ENCODE measurements at regions not wholly inside any gene's neighbourhood (a gene's known extent, or its start where the extent isn't known, plus 50 kb on each side); places are given as distances from the start of the nearest gene placed in this dataset.

DNA sequence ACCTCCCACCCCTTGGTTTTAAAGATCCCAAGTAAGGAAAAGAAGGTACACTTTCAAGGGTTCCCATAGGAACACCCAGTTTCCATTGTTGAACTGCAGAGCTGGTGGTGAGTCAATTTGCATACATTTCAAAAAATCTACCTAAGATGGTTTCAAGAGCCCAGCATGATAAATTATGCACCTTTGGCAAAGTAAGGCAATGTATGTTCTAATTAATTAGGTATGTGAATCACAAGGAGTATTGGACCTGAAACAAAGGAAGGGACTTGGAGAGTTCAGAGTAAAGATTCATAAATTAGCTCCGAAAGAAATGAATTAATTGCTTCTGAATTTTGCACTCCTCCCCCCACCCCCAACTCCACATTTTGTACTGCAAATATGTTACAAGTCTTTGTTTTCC lies 459.7 kb downstream of the LRATD1 start:
- no peaks in the 10 kb centered on the region for H3K36me3 ChIP-seq
- no peak overlapping the region for H3K27ac ChIP-seq
- TF ChIP-seq Cebpa-rat (IDR thresholded peaks at IDR 0.05): no peak
- no peaks in the 10 kb centered on the region for H3K27me3 ChIP-seq
- no peak overlapping the region for H3K4me2 ChIP-seq
- no peaks in the 10 kb centered on the region for H3K4me1 ChIP-seq
- H3K9ac ChIP-seq: no peak overlapping the region
- no peak overlapping the region for H3K4me3 ChIP-seq
- no peaks in the 10 kb centered on the region for H3K9me3 ChIP-seq (replicated peaks in 1 of 11)
- H4K20me1 ChIP-seq: no peaks in the 10 kb centered on the region

DNA sequence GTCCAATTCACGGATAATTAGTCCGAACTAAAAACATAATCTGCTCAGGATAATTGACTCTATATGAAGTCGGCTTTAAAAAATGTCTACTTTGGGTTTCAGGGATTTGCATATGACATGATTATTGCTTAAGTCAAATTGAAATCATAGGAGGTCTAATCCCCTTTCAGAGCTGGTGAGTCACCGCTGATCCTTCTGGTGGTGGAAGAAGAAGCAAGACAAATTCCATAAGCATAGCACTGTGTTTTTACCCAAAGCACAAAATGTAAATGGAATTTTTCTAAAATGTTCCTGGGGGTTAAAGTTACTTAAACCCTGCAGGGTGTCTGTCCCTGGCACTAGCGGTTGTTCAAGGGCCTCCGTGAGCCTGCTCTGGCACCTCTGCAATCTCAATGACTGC lies 460.2 kb downstream of the LRATD1 start:
- TF ChIP-seq Cebpa-rat (IDR thresholded peaks at IDR 0.05): no peak
- Histone ChIP-seq H3K27ac (no peak overlapping the region), H3K27me3 (no peaks in the 10 kb centered on the region), H4K20me1 (no peaks in the 10 kb centered on the region), H3K36me3 (no peaks in the 10 kb centered on the region), H3K4me2 (no peak overlapping the region), H3K4me1 (no peaks in the 10 kb centered on the region), H3K9ac (no peak overlapping the region), H3K4me3 (no peak overlapping the region), H3K9me3 (replicated peaks in 1 of 11) (no peaks in the 10 kb centered on the region)

GRCh38 chr2:15094161-15094560 lies 461.6 kb downstream of the LRATD1 start:
- Histone ChIP-seq H3K9ac (no peak overlapping the region), H3K4me3 (no peak overlapping the region), H3K36me3 (no peaks in the 10 kb centered on the region), H4K20me1 (no peaks in the 10 kb centered on the region), H3K27ac (no peak overlapping the region), H3K9me3 (replicated peaks in 1 of 11) (no peaks in the 10 kb centered on the region), H3K27me3 (no peaks in the 10 kb centered on the region), H3K4me2 (no peak overlapping the region), H3K4me1 (no peaks in the 10 kb centered on the region)
- no peak for TF ChIP-seq Cebpa-rat (IDR thresholded peaks at IDR 0.05)

DNA sequence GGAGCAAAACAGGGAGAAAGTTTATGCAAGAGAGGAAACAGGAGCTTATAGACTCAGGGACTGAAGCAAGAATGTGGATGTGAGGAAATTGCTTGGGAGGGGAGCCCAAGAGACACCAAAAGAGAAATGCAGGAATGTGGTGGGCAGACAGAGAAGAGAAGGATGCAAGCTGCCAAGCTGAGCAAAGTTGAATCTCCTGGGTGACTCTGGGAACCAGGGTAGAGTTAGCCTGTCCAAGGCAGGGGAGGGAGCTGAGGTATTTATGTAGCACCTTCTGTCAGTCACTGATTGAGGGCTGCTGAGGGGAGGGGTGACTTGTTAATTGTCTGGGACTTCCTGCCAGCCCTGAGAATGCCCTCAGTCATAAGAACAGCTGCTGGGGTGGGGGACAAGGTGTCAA lies 464.3 kb downstream of the NBAS start:
- Histone ChIP-seq H3K27ac (no peak overlapping the region), H3K27me3 (no peaks in the 10 kb centered on the region), H3K9me3 (replicated peaks in 1 of 11) (no peaks in the 10 kb centered on the region), H3K4me1 (no peaks in the 10 kb centered on the region), H3K4me2 (no peak overlapping the region), H4K20me1 (no peaks in the 10 kb centered on the region), H3K9ac (no peak overlapping the region), H3K36me3 (no peaks in the 10 kb centered on the region), H3K4me3 (no peak overlapping the region)
- TF ChIP-seq Cebpa-rat (IDR thresholded peaks at IDR 0.05): no peak

GRCh38 chr2:15107137-15107536 lies 454.0 kb downstream of the NBAS start:
- no peaks in the 10 kb centered on the region for H4K20me1 ChIP-seq
- H3K4me1 ChIP-seq: no peaks in the 10 kb centered on the region
- no peak for TF ChIP-seq Cebpa-rat (IDR thresholded peaks at IDR 0.05)
- H3K9ac ChIP-seq: no peak overlapping the region
- no peak overlapping the region for H3K4me3 ChIP-seq
- no peaks in the 10 kb centered on the region for H3K36me3 ChIP-seq
- H3K9me3 ChIP-seq (replicated peaks in 1 of 11): peaks cover 12 to 27% (median 14%) of the 10 kb centered on the region in 11 experiments
- no peaks in the 10 kb centered on the region for H3K27me3 ChIP-seq
- no peak overlapping the region for H3K4me2 ChIP-seq
- no peak overlapping the region for H3K27ac ChIP-seq

DNA sequence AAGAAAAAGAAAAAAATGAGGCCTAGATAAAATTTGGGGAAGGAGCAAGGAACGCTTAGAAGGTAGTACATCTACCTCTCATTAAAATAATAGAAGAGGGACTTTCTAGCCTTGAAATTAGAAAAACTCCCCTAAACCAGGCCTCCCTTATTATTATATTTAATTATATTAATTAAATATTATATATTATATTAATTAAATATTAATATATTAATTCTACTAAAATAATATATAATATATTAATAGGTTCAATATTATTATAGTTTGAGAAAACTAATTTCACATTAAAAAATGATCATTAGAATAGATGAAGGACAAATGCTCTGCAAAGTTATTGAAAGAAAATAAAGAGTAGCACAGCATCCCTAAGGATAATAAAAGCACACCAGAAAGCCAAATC lies 449.4 kb downstream of the NBAS start:
- Histone ChIP-seq H3K9me3 (replicated peaks in 1 of 11) (peaks cover 20 to 45% (median 26%) of the 10 kb centered on the region in 11 experiments), H3K4me2 (no peak overlapping the region), H3K27me3 (no peaks in the 10 kb centered on the region), H3K27ac (no peak overlapping the region), H3K9ac (no peak overlapping the region), H3K36me3 (no peaks in the 10 kb centered on the region), H4K20me1 (no peaks in the 10 kb centered on the region), H3K4me1 (0 out of 20 replicates have a peak, but pooled peaks cover 0 to 7% (median 0%) of the 10 kb centered on the region in 10 experiments), H3K4me3 (no peak overlapping the region)
- TF ChIP-seq Cebpa-rat (IDR thresholded peaks at IDR 0.05): no peak

GRCh38 chr2:15112216-15112615 lies 448.9 kb downstream of the NBAS start:
- Histone ChIP-seq H4K20me1 (no peaks in the 10 kb centered on the region), H3K27ac (no peak overlapping the region), H3K36me3 (no peaks in the 10 kb centered on the region), H3K9ac (no peak overlapping the region), H3K9me3 (replicated peaks in 1 of 11) (peaks cover 20 to 45% (median 26%) of the 10 kb centered on the region in 11 experiments), H3K4me2 (no peak overlapping the region), H3K27me3 (no peaks in the 10 kb centered on the region), H3K4me3 (no peak overlapping the region), H3K4me1 (0 out of 20 replicates have a peak, but pooled peaks cover 0 to 7% (median 0%) of the 10 kb centered on the region in 10 experiments)
- TF ChIP-seq Cebpa-rat (IDR thresholded peaks at IDR 0.05): no peak

DNA sequence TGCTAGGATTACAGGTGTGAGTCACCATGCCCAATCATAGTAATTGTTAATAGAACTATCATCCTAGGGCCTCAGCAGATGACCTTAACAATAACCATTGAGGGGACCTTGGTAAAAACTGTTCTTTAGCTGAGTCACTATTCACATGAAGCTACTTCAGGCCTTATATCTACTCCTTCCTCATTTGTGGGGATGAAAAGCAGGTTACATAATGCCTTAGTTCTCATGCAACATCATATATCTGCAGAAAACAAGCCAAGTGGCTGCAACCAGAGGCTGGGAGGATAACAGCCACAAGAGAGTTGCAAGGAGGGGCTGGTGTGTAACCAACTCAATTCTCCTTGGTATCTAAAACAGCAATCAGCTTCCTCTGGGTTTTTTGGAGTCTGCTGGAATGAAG lies 445.4 kb downstream of the NBAS start:
- peaks cover 0 to 11% (median 7%) of the 10 kb centered on the region in 10 experiments; a peak in 11 of 20 replicates for H3K4me1 ChIP-seq

GRCh38 chr2:15116830-15117229 lies 444.3 kb downstream of the NBAS start:
- TF ChIP-seq Cebpa-rat (IDR thresholded peaks at IDR 0.05): no peak
- H4K20me1 ChIP-seq: no peaks in the 10 kb centered on the region
- H3K4me1 ChIP-seq: peaks cover 0 to 12% (median 8%) of the 10 kb centered on the region in 10 experiments; a peak in 11 of 20 replicates
- no peaks in the 10 kb centered on the region for H3K36me3 ChIP-seq
- no peaks in the 10 kb centered on the region for H3K27me3 ChIP-seq
- no peak overlapping the region for H3K9ac ChIP-seq
- no peak overlapping the region for H3K4me2 ChIP-seq
- no peak overlapping the region for H3K27ac ChIP-seq
- peaks cover 10 to 29% (median 16%) of the 10 kb centered on the region in 11 experiments; a peak in 21 of 22 replicates for H3K9me3 ChIP-seq (replicated peaks in 1 of 11)
- H3K4me3 ChIP-seq: no peak overlapping the region

More for the DNA sequence above, 445.4 kb downstream of the NBAS start:
- no peak for TF ChIP-seq Cebpa-rat (IDR thresholded peaks at IDR 0.05)
- no peak overlapping the region for H3K4me2 ChIP-seq
- H3K36me3 ChIP-seq: no peaks in the 10 kb centered on the region
- no peaks in the 10 kb centered on the region for H4K20me1 ChIP-seq
- H3K9me3 ChIP-seq (replicated peaks in 1 of 11): peaks cover 19 to 38% (median 26%) of the 10 kb centered on the region in 11 experiments
- H3K27ac ChIP-seq: no peak overlapping the region
- H3K4me3 ChIP-seq: no peak overlapping the region
- H3K27me3 ChIP-seq: no peaks in the 10 kb centered on the region
- no peak overlapping the region for H3K9ac ChIP-seq
